ENCODE measurements at regions not wholly inside any gene's neighbourhood (a gene's known extent, or its start where the extent isn't known, plus 50 kb on each side); places are given as distances from the start of the nearest gene placed in this dataset.

DNA sequence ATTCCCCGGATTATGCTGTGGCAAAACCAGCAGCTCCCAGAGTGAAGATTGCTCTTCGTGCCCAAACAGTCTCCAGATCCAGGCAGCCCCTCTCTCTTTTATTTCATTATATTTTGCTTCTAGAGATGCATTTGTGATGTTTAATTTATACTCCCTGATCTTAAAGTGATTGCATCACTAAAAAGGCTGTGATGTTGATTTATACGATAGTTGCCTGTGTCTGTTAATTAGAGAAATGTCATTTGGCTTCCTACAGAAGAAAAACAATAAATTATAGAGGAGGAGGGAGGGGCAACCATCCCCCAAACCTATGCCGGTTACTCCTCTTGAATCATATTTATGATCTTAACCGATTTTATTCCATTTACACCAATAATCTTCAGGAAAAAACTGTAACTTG lies 615.3 kb downstream of the TOX3 start:
- TF ChIP-seq POLR2A (IDR thresholded peaks at IDR 0.05) = no peak
- TF ChIP-seq, protein P1, sequence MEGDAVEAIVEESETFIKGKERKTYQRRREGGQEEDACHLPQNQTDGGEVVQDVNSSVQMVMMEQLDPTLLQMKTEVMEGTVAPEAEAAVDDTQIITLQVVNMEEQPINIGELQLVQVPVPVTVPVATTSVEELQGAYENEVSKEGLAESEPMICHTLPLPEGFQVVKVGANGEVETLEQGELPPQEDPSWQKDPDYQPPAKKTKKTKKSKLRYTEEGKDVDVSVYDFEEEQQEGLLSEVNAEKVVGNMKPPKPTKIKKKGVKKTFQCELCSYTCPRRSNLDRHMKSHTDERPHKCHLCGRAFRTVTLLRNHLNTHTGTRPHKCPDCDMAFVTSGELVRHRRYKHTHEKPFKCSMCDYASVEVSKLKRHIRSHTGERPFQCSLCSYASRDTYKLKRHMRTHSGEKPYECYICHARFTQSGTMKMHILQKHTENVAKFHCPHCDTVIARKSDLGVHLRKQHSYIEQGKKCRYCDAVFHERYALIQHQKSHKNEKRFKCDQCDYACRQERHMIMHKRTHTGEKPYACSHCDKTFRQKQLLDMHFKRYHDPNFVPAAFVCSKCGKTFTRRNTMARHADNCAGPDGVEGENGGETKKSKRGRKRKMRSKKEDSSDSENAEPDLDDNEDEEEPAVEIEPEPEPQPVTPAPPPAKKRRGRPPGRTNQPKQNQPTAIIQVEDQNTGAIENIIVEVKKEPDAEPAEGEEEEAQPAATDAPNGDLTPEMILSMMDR (IDR thresholded peaks at IDR 0.05) = no peak
- no peaks in the 10 kb centered on the region for H3K36me3 ChIP-seq
- no peak for DNase-seq
- H3K27ac ChIP-seq = no peak overlapping the region
- no peaks in the 10 kb centered on the region for H3K4me1 ChIP-seq
- no peaks in the 10 kb centered on the region for H3K9me3 ChIP-seq
- H3K27me3 ChIP-seq = no peaks in the 10 kb centered on the region
- no peak overlapping the region for H3K4me3 ChIP-seq
- intact Hi-C loops (cut with DNase I; ENCODE audit: low total_unique reads) = no loop called here

DNA sequence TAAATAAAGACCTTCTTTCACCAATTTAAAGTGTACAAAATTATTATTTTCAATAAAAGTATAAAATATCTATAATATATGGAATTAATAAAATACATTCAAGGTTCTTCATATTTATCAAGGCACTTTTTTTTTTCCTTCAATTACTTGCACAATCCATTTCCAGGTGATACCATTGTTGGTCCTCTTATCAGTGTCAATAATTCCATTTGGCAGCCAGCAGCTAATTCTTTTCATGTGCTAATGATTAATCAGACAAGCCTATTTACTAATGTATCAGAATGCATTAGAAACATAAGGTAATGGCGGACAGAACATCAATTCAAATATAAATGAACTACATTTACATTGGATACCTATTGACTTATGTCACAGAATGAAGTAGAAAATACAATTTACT lies 622.2 kb downstream of the TOX3 start:
- no peaks in the 10 kb centered on the region for H3K36me3 ChIP-seq
- H3K27me3 ChIP-seq = no peaks in the 10 kb centered on the region
- intact Hi-C loops (cut with DNase I; ENCODE audit: low total_unique reads) = no loop called here
- no peak overlapping the region for H3K27ac ChIP-seq
- no peak for DNase-seq
- TF ChIP-seq, protein P1 (IDR thresholded peaks at IDR 0.05) = no peak
- TF ChIP-seq POLR2A (IDR thresholded peaks at IDR 0.05) = no peak
- H3K4me3 ChIP-seq = no peak overlapping the region
- H3K9me3 ChIP-seq = no peaks in the 10 kb centered on the region
- H3K4me1 ChIP-seq = no peaks in the 10 kb centered on the region

DNA sequence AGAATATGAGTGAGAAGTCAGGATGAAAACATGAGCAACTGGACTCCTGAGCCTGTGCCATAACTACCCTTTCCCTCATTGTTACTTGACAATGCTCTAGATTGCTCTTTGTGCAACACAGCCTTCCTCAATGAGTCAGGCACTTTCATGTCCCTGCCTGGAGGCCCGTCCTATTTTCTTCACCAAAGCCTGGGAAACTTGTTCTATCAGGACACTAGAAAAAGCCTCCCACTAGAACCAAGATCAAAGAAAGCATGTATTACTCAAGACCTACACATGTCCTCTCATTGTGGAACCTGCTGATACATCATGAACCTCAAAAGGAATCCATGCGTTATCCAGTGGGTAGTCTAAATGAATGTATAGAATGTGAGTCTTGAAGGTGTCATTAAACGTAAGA lies 624.5 kb downstream of the TOX3 start:
- H3K36me3 ChIP-seq = no peaks in the 10 kb centered on the region
- no peak for TF ChIP-seq POLR2A (IDR thresholded peaks at IDR 0.05)
- TF ChIP-seq, protein P1 (IDR thresholded peaks at IDR 0.05) = no peak
- no peak overlapping the region for H3K4me3 ChIP-seq
- no peaks in the 10 kb centered on the region for H3K9me3 ChIP-seq
- no peaks in the 10 kb centered on the region for H3K4me1 ChIP-seq
- DNase-seq = no peak
- no peaks in the 10 kb centered on the region for H3K27me3 ChIP-seq
- intact Hi-C loops (cut with DNase I; ENCODE audit: low total_unique reads) = no loop called here
- no peak overlapping the region for H3K27ac ChIP-seq

DNA sequence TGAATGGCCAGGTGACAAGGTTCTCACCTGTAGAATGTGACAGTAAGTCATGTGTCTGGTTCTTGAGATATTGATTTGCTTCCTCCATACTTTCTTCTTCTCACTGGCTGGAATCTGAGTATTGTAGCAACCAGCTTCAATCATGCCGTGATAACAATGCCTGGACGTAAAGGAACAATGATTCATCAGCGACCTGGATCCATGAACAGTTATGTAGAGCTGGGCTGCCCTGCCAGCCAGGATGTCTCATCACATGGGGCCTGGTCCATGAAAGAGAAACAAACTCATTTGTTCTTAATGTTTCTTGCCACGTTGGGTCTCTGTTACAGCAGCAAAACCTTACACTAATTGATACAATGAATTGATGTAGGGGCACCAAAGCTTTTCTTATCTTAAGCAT lies 627.2 kb downstream of the TOX3 start:
- no peak overlapping the region for H3K4me3 ChIP-seq
- TF ChIP-seq, protein P1 (IDR thresholded peaks at IDR 0.05) = no peak
- TF ChIP-seq POLR2A (IDR thresholded peaks at IDR 0.05) = no peak
- no peaks in the 10 kb centered on the region for H3K4me1 ChIP-seq
- no peak for DNase-seq
- H3K27me3 ChIP-seq = no peaks in the 10 kb centered on the region
- intact Hi-C loops (cut with DNase I; ENCODE audit: low total_unique reads) = no loop called here
- H3K27ac ChIP-seq = no peak overlapping the region
- H3K36me3 ChIP-seq = no peaks in the 10 kb centered on the region
- no peaks in the 10 kb centered on the region for H3K9me3 ChIP-seq

DNA sequence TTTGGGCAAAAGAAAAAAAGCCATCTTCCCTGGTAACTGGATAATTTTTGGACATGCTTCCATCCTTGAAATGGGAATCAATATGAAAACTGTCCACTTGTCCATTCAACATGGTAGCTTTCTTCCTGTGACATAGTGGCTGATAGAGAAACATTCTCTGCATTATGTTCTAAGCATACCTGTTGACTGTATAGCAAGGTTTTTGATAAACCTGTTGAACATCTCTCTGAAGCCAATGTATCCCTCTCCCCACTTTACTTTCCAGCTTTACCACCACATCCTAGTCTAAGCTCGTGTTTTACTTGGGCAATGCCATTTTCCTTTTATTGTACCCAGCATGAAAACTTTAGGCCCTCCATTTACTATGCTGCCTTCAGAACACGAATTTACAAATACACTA lies 630.1 kb downstream of the TOX3 start:
- intact Hi-C loops (cut with DNase I; ENCODE audit: low total_unique reads) = no loop called here
- H3K4me3 ChIP-seq = no peak overlapping the region
- TF ChIP-seq POLR2A (IDR thresholded peaks at IDR 0.05) = no peak
- H3K27me3 ChIP-seq = no peaks in the 10 kb centered on the region
- H3K27ac ChIP-seq = no peak overlapping the region
- H3K9me3 ChIP-seq = no peaks in the 10 kb centered on the region
- DNase-seq = no peak
- no peaks in the 10 kb centered on the region for H3K4me1 ChIP-seq
- H3K36me3 ChIP-seq = no peaks in the 10 kb centered on the region

- TF ChIP-seq POLR2A (IDR thresholded peaks at IDR 0.05) = no peak
- TF ChIP-seq, protein P1 (IDR thresholded peaks at IDR 0.05) = no peak
Observed at GRCh38 chr16:51916231-51916630, 630.7 kb downstream of the TOX3 start.

More at GRCh38 chr16:51916231-51916630, 630.7 kb downstream of the TOX3 start:
- Histone ChIP-seq H3K36me3 (no peaks in the 10 kb centered on the region), H3K27me3 (no peaks in the 10 kb centered on the region), H3K4me3 (no peak overlapping the region), H3K27ac (no peak overlapping the region), H3K9me3 (no peaks in the 10 kb centered on the region), H3K4me1 (no peaks in the 10 kb centered on the region)
- DNase-seq = no peak
- intact Hi-C loops (cut with DNase I; ENCODE audit: low total_unique reads) = no loop called here

All from uterus (tissue), 3 donors.